HCT116 (cell line): ENCODE measurements at regions not wholly inside any gene's neighbourhood (a gene's known extent, or its start where the extent isn't known, plus 50 kb on each side); places are given as distances from the start of the nearest gene placed in this dataset.

ENCODE experiments used
- ATAC-seq: fragments of 200-7000 bp; cut with Tn5 transposase; 2 replicates; pipeline ENCODE4 v1.9.1; 2020; ENCODE audit warnings: mild to moderate bottlenecking, moderate library complexity
- BruUV-seq: library from RNA; stranded (reverse); fragments of 400-500 nt; replicated peaks from 2 replicates; lab custom pipeline; 2021; lab: Mats Ljungman, UMichigan
- CTCF ChIA-PET: fragments of 300-600 bp; sonication (Branson Sonifier 250); formaldehyde crosslinking; loops from one replicate; lab custom pipeline; 2021; ENCODE audit warnings: antibody characterized with exemption; lab: Charles Lee
- POLR2A ChIA-PET: fragments of 300-600, 350-600 bp; sonication (Branson Sonifier 250); formaldehyde crosslinking; loops from one replicate; lab custom pipeline; 2021; ENCODE audit warnings: antibody characterized with exemption; lab: Charles Lee
- RAD21 ChIA-PET, 2 experiments: fragments of 300-600 bp; sonication (Branson Sonifier 250); formaldehyde crosslinking; loops; one replicate each; lab custom pipeline; 2023; ENCODE audit warnings: low total read pairs in 2 of 2; ENCODE audit not compliant: uncharacterized antibody in 2 of 2, unreplicated experiment in 2 of 2, low non-redundant PET in 1 of 2; lab: Charles Lee
- DNase-seq: peaks from one replicate; pipeline ENCODE4 v3.0.0-alpha.2; 2010; ENCODE audit warnings: low read depth, low spot score
- H2AFZ ChIP-seq: fragments of 200-600 bp; shearing (Covaris generic), sonication (generic); 2 replicates; pipeline ENCODE4 v1.6.1; 2017; ENCODE audit warnings: low read depth, mixed run types, mixed read lengths, antibody characterized with exemption, low read length; ENCODE audit not compliant: poor library complexity, severe bottlenecking
- H3K27ac ChIP-seq: 2 replicates; pipeline ENCODE4 v1.5.1; 2012; ENCODE audit warnings: low read depth, low read length
- H3K27me3 ChIP-seq: fragments of 200-600 bp; sonication (generic); 2 replicates; pipeline ENCODE4 v1.6.1; 2016; ENCODE audit warnings: mixed run types, low read length, mixed read lengths; ENCODE audit not compliant: insufficient read depth
- H3K36me3 ChIP-seq, 2 experiments: fragments of 200-500 bp in 1 of 2; fragments of 200-600 bp in 1 of 2; sonication (Bioruptor generic) in 1 of 2; sonication (generic) in 1 of 2; 2 replicates each; pipeline versions ENCODE4 v1.5.1 to v1.6.1; 2014 to 2016; ENCODE audit warnings: low read length in 2 of 2, inconsistent platforms in 1 of 2, mixed read lengths in 1 of 2, mixed run types in 1 of 2; ENCODE audit not compliant: insufficient read depth in 2 of 2, control insufficient read depth in 1 of 2
- H3K4me1 ChIP-seq, 2 experiments: fragments of 200-600 bp in 1 of 2; sonication (generic) in 1 of 2; 2 replicates each; pipeline versions ENCODE4 v1.5.1 to v1.6.1; 2012 to 2017; ENCODE audit warnings: low read length in 2 of 2, inconsistent platforms in 1 of 2, mild to moderate bottlenecking in 1 of 2, mixed read lengths in 1 of 2, mixed run types in 1 of 2, moderate library complexity in 1 of 2; ENCODE audit not compliant: insufficient read depth in 2 of 2, control insufficient read depth in 1 of 2
- H3K4me2 ChIP-seq: fragments of 200-600 bp; sonication (generic); 2 replicates; pipeline ENCODE4 v1.6.1; 2017; ENCODE audit warnings: mixed run types, low read length, mixed read lengths
- H3K4me3 ChIP-seq, 2 experiments: fragments of 200-600 bp in 1 of 2; sonication (generic) in 1 of 2; replicated peaks in 1 of 2; 2 replicates each; pipeline ENCODE4 v1.5.1; 2011 to 2016; ENCODE audit warnings: low read length in 2 of 2, control low read depth in 1 of 2, low read depth in 1 of 2, mild to moderate bottlenecking in 1 of 2, mixed read lengths in 1 of 2, mixed run types in 1 of 2
- H3K79me2 ChIP-seq: fragments of 200-600 bp; sonication (generic); 2 replicates; pipeline ENCODE4 v1.6.1; 2017; ENCODE audit warnings: mild to moderate bottlenecking, mixed run types, low read length, moderate library complexity, mixed read lengths; ENCODE audit not compliant: insufficient read depth
- H3K9ac ChIP-seq: fragments of 200-600 bp; sonication (generic); 2 replicates; pipeline ENCODE4 v1.6.1; 2016; ENCODE audit warnings: low read length, mixed read lengths
- H3K9me2 ChIP-seq: fragments of 200-600 bp; sonication (generic), shearing (Covaris generic); 2 replicates; pipeline ENCODE4 v1.6.1; 2017; ENCODE audit warnings: mixed run types, mild to moderate bottlenecking, moderate library complexity; ENCODE audit not compliant: insufficient read depth
- H3K9me3 ChIP-seq, 2 experiments: fragments of 200-500 bp in 1 of 2; fragments of 200-600 bp in 1 of 2; sonication (Bioruptor generic) in 1 of 2; sonication (generic) in 1 of 2; 2 replicates each; pipeline ENCODE4 v1.6.1; 2014 to 2017; ENCODE audit warnings: low read length in 2 of 2, mixed read lengths in 2 of 2, inconsistent platforms in 1 of 2, low read depth in 1 of 2, mild to moderate bottlenecking in 1 of 2, mixed run types in 1 of 2, moderate library complexity in 1 of 2; ENCODE audit not compliant: control insufficient read depth in 1 of 2, insufficient read depth in 1 of 2
- H4K20me1 ChIP-seq: fragments of 200-600 bp; sonication (generic), shearing (Covaris generic); 2 replicates; pipeline ENCODE4 v1.6.1; 2017; ENCODE audit warnings: mixed run types, mild to moderate bottlenecking, moderate library complexity; ENCODE audit not compliant: insufficient read depth
- EGR1 ChIP-seq: IDR thresholded peaks from 2 replicates; pipeline ENCODE4 v1.6.1; 2012; ENCODE audit warnings: low read depth
- ELF1 ChIP-seq: IDR thresholded peaks from 2 replicates; pipeline ENCODE4 v1.6.1; 2012; ENCODE audit warnings: low read depth, borderline replicate concordance
- JUND ChIP-seq: IDR thresholded peaks from 2 replicates; pipeline ENCODE4 v1.6.1; 2012
- MAX ChIP-seq: IDR thresholded peaks from 2 replicates; pipeline ENCODE4 v1.6.1; 2012
- POLR2A ChIP-seq: IDR thresholded peaks from 2 replicates; pipeline ENCODE4 v1.7.0; 2011; ENCODE audit warnings: borderline replicate concordance; ENCODE audit not compliant: insufficient read depth, insufficient read length; ENCODE audit errors: extremely low read depth
- RAD21 ChIP-seq: IDR thresholded peaks from 2 replicates; pipeline ENCODE4 v1.6.1; 2012; ENCODE audit warnings: low read depth, mild to moderate bottlenecking
- SIN3A ChIP-seq: IDR thresholded peaks from 2 replicates; pipeline ENCODE4 v1.6.1; 2012; ENCODE audit warnings: low read depth
- TCF7L2 ChIP-seq: IDR thresholded peaks from 2 replicates; pipeline ENCODE4 v1.7.0; 2011; ENCODE audit warnings: borderline replicate concordance, inconsistent platforms; ENCODE audit not compliant: insufficient read depth, insufficient read length; ENCODE audit errors: extremely low read depth
- ZFX ChIP-seq: fragments of 450-650 bp; IDR thresholded peaks from 2 replicates; pipeline ENCODE4 v1.6.1; 2017
- intact Hi-C: fragments of 100-400 bp; cut with micrococcal nuclease; formaldehyde crosslinking; loops from 2 replicates; pipeline ENCODE4 v1.10.0; 2022
- TF ChIP-seq, protein P1 (sequence below): IDR thresholded peaks from 2 replicates; pipeline ENCODE4 v1.6.1; 2011; ENCODE audit warnings: mild to moderate bottlenecking, low read length, moderate library complexity; ENCODE audit not compliant: insufficient replicate concordance; ENCODE audit errors: extremely low read depth
- TF ChIP-seq, protein P2 (sequence below): IDR thresholded peaks from 2 replicates; pipeline ENCODE4 v1.6.1; 2012
- TF ChIP-seq, protein P3 (sequence below), 3 experiments: fragments of 200-600 bp in 1 of 3; sonication (generic) in 1 of 3; IDR thresholded peaks in 2 of 3; conservative IDR thresholded peaks in 1 of 3; 2 replicates each; pipeline ENCODE4 v1.5.1; 2012 to 2017; ENCODE audit warnings: low read depth in 2 of 3, low read length in 2 of 3, antibody characterized with exemption in 1 of 3, borderline replicate concordance in 1 of 3, control low read depth in 1 of 3, mild to moderate bottlenecking in 1 of 3, mixed read lengths in 1 of 3, mixed run types in 1 of 3, moderate library complexity in 1 of 3; ENCODE audit not compliant: insufficient read depth in 1 of 3

DNA sequence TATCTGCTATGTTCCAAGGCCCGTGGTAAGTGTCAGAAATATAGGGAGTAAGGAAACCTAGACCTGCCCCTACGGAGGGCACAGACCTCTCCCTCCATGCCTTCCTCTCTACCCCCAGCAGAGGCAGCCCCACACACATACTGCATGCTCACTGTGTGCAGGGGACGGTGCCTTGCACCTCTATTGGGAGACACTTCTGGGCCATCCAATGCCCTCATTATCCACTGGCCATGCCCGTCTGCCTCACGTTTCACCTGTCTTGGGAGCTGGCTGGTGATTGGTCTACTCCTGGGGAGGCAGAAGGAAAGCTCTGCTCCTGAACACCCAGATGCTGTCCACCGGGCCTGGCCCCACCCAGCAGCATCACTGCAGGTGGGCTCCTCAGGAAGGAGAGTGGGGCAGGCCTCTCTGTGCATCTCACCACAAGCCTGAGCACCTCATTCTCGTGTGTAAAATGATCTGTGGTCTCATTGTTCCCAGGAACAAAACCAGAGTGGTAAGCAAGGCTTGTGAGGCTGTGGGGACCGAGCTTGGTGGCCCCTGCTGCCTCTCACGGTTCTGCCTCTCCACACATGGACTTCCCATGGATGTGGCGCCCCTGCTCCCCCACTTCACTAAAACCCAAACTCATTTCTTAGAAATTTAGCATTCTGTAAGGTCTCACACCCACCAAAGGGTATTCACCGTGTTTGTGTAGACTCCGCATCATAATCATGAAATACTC, 312.5 kb upstream of the HS6ST1 start:
- Histone ChIP-seq H3K9ac (no peak overlapping the region), H2AFZ (no peak overlapping the region), H3K36me3 (no peaks in the 10 kb centered on the region), H4K20me1 (no peaks in the 10 kb centered on the region), H3K9me3 (no peaks in the 10 kb centered on the region), H3K4me1 (no peaks in the 10 kb centered on the region), H3K27me3 (peaks cover 7% of the 10 kb centered on the region; the same call in 1 of the 2 replicates), H3K79me2 (no peaks in the 10 kb centered on the region), H3K9me2 (no peaks in the 10 kb centered on the region), H3K4me3 (no peak overlapping the region), H3K27ac (no peak overlapping the region), H3K4me2 (no peak overlapping the region)
- intact Hi-C loops, result no loop called here
- RAD21 ChIA-PET, result no interaction called here
- BruUV-seq, result no TSS peak
- ATAC-seq, result no peak
- no peak for DNase-seq
- CTCF ChIA-PET, result no interaction called here
- POLR2A ChIA-PET, result no interaction called here
- TF ChIP-seq, protein P1, sequence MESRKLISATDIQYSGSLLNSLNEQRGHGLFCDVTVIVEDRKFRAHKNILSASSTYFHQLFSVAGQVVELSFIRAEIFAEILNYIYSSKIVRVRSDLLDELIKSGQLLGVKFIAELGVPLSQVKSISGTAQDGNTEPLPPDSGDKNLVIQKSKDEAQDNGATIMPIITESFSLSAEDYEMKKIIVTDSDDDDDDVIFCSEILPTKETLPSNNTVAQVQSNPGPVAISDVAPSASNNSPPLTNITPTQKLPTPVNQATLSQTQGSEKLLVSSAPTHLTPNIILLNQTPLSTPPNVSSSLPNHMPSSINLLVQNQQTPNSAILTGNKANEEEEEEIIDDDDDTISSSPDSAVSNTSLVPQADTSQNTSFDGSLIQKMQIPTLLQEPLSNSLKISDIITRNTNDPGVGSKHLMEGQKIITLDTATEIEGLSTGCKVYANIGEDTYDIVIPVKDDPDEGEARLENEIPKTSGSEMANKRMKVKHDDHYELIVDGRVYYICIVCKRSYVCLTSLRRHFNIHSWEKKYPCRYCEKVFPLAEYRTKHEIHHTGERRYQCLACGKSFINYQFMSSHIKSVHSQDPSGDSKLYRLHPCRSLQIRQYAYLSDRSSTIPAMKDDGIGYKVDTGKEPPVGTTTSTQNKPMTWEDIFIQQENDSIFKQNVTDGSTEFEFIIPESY, result no peak
- TF ChIP-seq POLR2A, result no peak
- no peak for TF ChIP-seq ZFX
- TF ChIP-seq ELF1, result no peak
- TF ChIP-seq TCF7L2, result no peak
- no peak for TF ChIP-seq RAD21
- TF ChIP-seq MAX, result no peak
- TF ChIP-seq, protein P2, sequence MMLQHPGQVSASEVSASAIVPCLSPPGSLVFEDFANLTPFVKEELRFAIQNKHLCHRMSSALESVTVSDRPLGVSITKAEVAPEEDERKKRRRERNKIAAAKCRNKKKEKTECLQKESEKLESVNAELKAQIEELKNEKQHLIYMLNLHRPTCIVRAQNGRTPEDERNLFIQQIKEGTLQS, result no peak
- TF ChIP-seq EGR1, result no peak
- TF ChIP-seq, protein P3, sequence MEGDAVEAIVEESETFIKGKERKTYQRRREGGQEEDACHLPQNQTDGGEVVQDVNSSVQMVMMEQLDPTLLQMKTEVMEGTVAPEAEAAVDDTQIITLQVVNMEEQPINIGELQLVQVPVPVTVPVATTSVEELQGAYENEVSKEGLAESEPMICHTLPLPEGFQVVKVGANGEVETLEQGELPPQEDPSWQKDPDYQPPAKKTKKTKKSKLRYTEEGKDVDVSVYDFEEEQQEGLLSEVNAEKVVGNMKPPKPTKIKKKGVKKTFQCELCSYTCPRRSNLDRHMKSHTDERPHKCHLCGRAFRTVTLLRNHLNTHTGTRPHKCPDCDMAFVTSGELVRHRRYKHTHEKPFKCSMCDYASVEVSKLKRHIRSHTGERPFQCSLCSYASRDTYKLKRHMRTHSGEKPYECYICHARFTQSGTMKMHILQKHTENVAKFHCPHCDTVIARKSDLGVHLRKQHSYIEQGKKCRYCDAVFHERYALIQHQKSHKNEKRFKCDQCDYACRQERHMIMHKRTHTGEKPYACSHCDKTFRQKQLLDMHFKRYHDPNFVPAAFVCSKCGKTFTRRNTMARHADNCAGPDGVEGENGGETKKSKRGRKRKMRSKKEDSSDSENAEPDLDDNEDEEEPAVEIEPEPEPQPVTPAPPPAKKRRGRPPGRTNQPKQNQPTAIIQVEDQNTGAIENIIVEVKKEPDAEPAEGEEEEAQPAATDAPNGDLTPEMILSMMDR (IDR thresholded peaks at IDR 0.05 in 2 of 3, conservative IDR thresholded peaks at IDR 0.05 in 1 of 3; ENCODE audit: borderline replicate concordance in 1 of 3, insufficient read depth in 1 of 3, low read depth in 2 of 3, low read length in 2 of 3), result no peak
- no peak for TF ChIP-seq JUND
- TF ChIP-seq SIN3A, result no peak
